BE2C (cell line): ENCODE measurements at regions not wholly inside any gene's neighbourhood (a gene's known extent, or its start where the extent isn't known, plus 50 kb on each side); places are given as distances from the start of the nearest gene placed in this dataset.

Experiments used
- DNase-seq: peaks from one replicate; pipeline ENCODE4 v3.0.0-alpha.2; 2020
- H3K27me3 ChIP-seq: fragments of 250-450 bp; sonication (Bioruptor Pico); 2 replicates; pipeline ENCODE4 v1.5.1; 2020; ENCODE audit warnings: mild to moderate bottlenecking
- H3K36me3 ChIP-seq: fragments of 250-450 bp; sonication (Bioruptor Pico); 2 replicates; pipeline ENCODE4 v1.5.1; 2020; ENCODE audit warnings: mild to moderate bottlenecking
- H3K4me1 ChIP-seq: fragments of 250-450 bp; sonication (Bioruptor Pico); 2 replicates; pipeline ENCODE4 v1.5.1; 2020
- H3K4me3 ChIP-seq: 2 replicates; pipeline ENCODE4 v1.5.1; 2011; ENCODE audit warnings: low read depth, low read length
- H3K9me3 ChIP-seq: fragments of 250-450 bp; sonication (Bioruptor Pico); 2 replicates; pipeline ENCODE4 v1.5.1; 2020
- CTCF ChIP-seq: IDR thresholded peaks from 2 replicates; pipeline ENCODE4 v1.5.1; 2012; ENCODE audit warnings: mild to moderate bottlenecking, low read depth, low read length

- Histone ChIP-seq H3K36me3 (no peaks in the 10 kb centered on the region), H3K4me3 (no peak overlapping the region), H3K9me3 (0 out of 2 replicates have a peak, but pooled peaks cover 3% of the 10 kb centered on the region), H3K27me3 (no peaks in the 10 kb centered on the region), H3K4me1 (no peaks in the 10 kb centered on the region; the same call in 1 of the 2 replicates)
- DNase-seq, result no peak
- no peak for TF ChIP-seq CTCF
Measured at GRCh38 chr13:88745011-88745410, 1073.8 kb downstream of the SLITRK5 start.

DNA sequence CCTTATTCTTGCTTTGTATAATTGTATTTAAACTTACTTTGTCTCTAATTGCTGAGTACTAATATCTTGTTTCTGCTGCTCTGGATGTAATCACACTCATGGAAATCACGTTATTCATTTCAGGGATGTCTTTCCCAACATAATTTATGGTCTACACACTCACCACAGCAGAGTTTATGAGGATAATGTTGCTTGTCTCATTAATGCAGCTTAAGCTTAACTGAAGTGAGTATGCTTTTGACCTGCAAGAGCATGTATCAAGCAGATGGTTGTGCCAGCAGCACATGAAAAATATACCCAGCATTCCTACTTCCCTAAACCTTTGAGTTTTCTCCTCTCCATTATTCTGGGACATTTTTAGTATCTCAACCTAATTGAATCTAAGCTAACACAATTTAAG lies 1080.9 kb downstream of the SLITRK5 start:
- no peaks in the 10 kb centered on the region for H3K27me3 ChIP-seq
- H3K4me1 ChIP-seq, result peaks cover 11% of the 10 kb centered on the region; the same call in 1 of the 2 replicates
- no peaks in the 10 kb centered on the region for H3K36me3 ChIP-seq
- no peak overlapping the region for H3K4me3 ChIP-seq
- no peaks in the 10 kb centered on the region for H3K9me3 ChIP-seq
- no peak for TF ChIP-seq CTCF
- no peak for DNase-seq

DNA sequence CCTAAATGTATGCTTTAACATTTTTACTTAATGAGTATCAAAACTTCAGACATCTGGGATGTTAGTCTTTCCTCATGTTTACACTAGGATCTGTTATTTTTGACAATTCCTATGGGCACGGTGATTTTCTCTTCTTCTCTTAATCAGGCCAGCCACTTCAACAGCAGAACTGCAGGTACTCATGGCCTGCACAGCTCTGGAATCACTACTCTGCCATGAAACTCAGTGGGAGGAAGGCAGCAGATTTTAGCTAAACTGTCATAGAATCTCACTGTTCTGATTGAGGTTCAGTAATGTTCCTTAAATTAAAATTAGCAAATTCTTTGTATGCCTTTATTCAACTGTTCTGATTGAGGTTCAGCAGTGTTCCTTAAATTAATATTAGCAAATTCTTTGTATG lies 1083.0 kb downstream of the SLITRK5 start:
- Histone ChIP-seq H3K36me3 (no peaks in the 10 kb centered on the region), H3K9me3 (no peaks in the 10 kb centered on the region), H3K4me1 (peaks cover 11% of the 10 kb centered on the region; the same call in 1 of the 2 replicates), H3K4me3 (no peak overlapping the region), H3K27me3 (no peaks in the 10 kb centered on the region)
- no peak for TF ChIP-seq CTCF
- no peak for DNase-seq

- Histone ChIP-seq H3K36me3 (no peaks in the 10 kb centered on the region), H3K9me3 (no peaks in the 10 kb centered on the region), H3K4me1 (no peaks in the 10 kb centered on the region), H3K4me3 (no peak overlapping the region), H3K27me3 (no peaks in the 10 kb centered on the region)
- TF ChIP-seq CTCF, result no peak
- DNase-seq, result no peak
Measured at GRCh38 chr13:88761145-88761544, 1090.0 kb downstream of the SLITRK5 start.

DNA sequence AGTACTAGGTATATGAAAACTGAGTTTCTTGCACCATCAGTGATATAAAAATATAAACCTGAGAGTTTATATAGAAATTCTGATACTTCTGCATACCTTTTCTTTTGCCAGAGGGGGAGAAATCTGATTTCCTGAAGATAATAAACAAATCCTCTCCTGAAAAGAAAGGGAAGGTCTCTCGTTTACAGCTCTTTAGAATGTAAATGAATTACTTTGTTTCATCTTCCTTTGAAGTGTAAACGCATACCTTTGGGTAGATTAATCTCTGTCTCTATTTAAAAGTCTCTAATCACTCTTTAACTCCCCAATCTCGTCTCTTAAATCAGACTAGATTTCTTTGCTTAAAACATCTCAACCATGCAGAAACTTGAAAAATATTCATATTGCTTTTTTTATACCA lies 1092.9 kb downstream of the SLITRK5 start:
- no peak for TF ChIP-seq CTCF
- H3K27me3 ChIP-seq, result no peaks in the 10 kb centered on the region
- DNase-seq, result no peak
- H3K9me3 ChIP-seq, result no peaks in the 10 kb centered on the region
- no peaks in the 10 kb centered on the region for H3K36me3 ChIP-seq
- peaks cover under 1% of the 10 kb centered on the region; the same call in 1 of the 2 replicates for H3K4me1 ChIP-seq
- no peak overlapping the region for H3K4me3 ChIP-seq

DNA sequence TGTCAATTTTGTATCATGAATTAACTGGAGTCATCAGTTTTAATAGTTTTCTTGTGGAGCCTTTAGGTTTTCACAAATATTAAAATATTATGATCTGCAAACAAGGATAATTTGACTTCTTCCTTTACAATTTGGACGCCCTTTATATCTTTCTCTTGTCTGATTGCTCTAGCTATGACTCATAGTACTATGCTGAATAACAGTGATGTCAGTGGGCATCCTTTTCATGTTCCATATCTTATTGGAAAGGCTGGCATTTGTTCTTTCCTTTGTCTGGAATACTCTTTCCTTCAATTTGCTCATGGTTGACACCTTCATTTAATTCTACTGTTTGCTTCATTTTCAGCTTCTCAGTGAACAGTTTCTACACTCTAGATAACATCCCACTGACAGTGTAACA lies 1129.3 kb downstream of the SLITRK5 start:
- Histone ChIP-seq H3K4me1 (no peaks in the 10 kb centered on the region), H3K36me3 (no peaks in the 10 kb centered on the region), H3K9me3 (no peaks in the 10 kb centered on the region), H3K27me3 (no peaks in the 10 kb centered on the region), H3K4me3 (no peak overlapping the region)
- no peak for DNase-seq
- TF ChIP-seq CTCF, result no peak
